Superior temporal gyrus (tissue), 1 donor: ENCODE measurements at regions not wholly inside any gene's neighbourhood (a gene's known extent, or its start where the extent isn't known, plus 50 kb on each side); places are given as distances from the start of the nearest gene placed in this dataset.
A peak's percentile ranks its signal among the peaks of the same experiment; 100 is the strongest.

Experiments used
- DNase-seq: peaks from one replicate; pipeline ENCODE4 v3.0.0-alpha.2; 2016; ENCODE audit errors: extremely low spot score

GRCh38 chr2:56100791-56101312 lies 82.9 kb upstream of the CCDC85A start:
- no peak for DNase-seq

DNA sequence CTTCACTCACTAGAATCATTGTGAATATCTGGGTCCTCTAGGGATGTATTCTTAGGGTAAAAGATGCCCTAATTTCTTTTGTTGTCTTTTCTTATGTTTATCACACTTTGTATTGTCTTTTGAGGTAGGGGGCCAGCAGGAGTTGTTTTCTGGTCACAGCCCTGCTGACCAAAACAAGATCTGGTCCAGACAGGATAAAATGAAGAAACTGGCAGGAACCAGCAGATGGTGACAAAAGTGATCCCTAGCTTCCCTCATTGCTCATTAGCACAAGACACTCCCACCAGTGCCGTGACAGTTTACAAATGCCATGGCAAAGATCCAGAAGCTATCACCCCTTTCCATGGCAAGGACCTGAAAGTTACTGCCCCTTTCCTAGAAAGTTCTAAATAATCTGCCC lies 81.7 kb upstream of the CCDC85A start:
- DNase-seq = no peak

- no peak for DNase-seq
These were observed 80.9 kb upstream of the CCDC85A start for GRCh38 chr2:56102866-56103265.

DNA sequence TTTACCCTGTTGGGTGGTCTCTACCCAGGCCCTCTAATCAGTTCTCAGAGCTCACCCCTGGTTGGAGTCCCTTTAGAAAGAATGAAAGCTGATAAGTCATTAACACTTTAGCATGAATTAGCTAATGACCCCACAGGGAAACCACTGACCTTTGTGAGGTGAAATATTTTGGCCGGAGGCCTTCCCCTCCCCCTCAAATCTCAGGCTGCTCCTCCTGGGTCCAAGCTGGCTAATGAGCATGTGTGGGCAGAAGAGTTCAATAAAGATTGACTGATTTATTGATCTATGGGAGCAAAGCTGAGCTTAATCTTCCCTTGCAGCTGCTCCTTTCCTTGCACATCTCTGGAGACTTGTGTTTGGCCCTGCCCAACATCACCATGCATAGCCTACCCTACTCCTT lies 78.8 kb upstream of the CCDC85A start:
- no peak for DNase-seq

DNA sequence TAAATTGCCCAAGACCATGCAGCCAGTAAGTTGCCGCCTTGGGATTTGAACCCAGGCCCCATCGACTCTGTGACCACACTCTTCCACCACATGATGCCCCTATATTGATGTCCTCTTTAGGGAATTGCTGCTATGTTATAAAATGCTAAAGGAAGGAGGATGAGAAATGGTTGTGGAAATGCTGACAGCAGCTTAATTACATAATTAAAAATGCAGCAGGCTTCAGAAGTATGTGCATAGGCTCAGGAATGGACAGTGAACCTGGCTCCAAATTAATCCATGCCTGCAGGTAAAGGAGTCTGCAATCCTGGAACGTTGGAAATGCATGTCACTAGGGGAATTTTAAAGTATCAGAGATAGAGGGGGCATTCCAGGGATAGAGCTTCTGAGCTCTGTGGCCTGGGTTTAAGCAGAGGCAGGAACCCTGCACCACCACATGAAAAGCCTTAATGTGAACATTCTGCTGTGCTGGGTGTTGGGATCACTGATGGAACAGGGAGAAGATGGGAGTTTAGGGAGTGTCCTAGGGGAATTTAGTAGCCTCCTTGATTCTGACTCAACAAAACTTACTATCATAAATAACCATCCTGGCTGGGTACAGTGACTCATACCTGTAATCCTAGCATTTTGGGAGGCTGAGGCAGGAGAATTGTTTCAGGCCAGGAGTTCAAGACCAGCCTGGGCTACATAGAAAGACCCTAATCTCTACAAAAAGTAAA lies 76.1 kb upstream of the CCDC85A start:
- no peak for DNase-seq

- DNase-seq = no peak
These were observed 75.0 kb upstream of the CCDC85A start for GRCh38 chr2:56108806-56109205.

DNA sequence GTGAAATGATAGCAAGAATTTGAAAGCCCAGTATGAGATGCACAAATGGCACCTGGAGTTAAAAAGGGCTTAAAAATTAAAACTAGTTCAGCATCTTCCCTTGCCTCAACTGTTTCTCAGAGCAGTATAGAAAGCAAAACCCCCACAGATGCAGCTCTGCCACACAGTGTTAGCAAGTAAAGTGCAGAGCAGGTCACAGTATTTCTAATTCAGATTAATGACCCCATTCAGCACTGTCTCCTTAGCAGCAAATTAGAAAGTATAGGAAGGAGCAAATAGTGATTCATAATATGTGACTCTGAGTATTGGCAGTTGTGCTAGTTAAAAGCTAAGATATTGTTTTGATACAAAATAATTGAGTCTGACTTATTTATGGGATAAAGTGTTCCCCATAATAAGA lies 73.8 kb upstream of the CCDC85A start:
- DNase-seq = no peak

- DNase-seq = no peak
These were observed 70.3 kb upstream of the CCDC85A start for GRCh38 chr2:56113382-56113975.

GRCh38 chr2:56117764-56118163 lies 66.0 kb upstream of the CCDC85A start:
- no peak for DNase-seq

GRCh38 chr2:56118474-56118873 lies 65.3 kb upstream of the CCDC85A start:
- DNase-seq = no peak

DNA sequence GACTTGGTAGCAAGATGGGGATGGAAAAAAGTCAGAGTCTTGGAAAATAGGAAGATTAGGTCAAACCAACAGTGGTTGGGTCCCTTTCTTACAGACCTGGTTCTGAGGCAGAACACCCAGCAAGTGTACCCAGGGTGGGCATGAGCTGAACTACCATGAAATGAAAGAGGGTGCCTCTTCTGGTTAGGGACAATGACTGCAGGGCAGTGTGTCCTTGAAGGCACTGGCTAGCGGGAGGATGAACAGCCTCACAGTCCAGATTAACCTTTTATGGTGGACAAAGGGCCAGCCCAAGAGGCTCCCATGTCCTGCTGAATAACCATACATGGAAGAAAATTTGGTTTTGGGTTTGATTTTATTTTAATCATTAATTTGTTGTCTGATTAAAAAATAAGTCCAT lies 61.8 kb upstream of the CCDC85A start:
- DNase-seq = no peak

- no peak for DNase-seq
These were observed 60.3 kb upstream of the CCDC85A start for GRCh38 chr2:56123538-56123937.

DNA sequence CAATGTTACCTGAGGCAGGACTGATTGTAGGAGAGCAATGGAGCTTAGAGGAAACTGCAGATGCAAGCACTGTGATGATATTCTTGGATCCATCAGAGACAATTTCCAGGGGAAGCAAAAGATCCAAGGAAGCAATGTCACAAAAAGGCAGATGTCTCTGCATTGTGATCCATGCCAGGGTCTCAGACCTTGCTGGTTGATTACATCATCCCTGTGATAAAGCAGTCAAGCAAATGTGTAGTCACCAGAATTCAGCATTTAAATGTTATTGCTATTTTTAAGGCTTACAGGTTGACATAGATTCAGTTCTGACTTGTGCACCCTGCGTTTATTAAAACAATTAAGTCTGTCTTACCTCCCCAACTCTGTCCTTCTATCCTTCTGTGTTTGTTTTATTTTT lies 56.8 kb upstream of the CCDC85A start:
- no peak for DNase-seq

GRCh38 chr2:56127463-56128152 lies 56.2 kb upstream of the CCDC85A start:
- peak; percentile 58 for DNase-seq

DNA sequence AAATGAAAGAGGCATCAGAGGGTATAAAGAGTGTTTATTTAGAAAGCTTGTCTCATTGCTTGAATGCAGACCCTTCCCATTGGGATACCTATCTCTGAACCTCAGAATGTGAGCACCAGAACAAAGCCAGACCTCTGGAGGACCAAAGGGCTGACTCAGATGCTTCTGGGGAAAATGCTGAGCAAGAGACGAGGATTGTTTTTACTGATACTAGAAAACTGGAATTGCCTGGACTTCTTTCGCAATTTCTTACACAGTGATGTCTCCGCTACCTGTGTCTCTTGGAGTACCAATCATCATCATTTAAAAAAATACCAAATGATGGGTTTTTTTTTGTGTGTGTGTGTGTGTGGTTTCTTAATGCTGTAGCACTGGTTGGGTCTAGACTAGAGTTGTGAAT lies 55.6 kb upstream of the CCDC85A start:
- no peak for DNase-seq

- DNase-seq = peak; percentile 82
These were observed 53.2 kb upstream of the CCDC85A start for GRCh38 chr2:56130463-56131070.

DNA sequence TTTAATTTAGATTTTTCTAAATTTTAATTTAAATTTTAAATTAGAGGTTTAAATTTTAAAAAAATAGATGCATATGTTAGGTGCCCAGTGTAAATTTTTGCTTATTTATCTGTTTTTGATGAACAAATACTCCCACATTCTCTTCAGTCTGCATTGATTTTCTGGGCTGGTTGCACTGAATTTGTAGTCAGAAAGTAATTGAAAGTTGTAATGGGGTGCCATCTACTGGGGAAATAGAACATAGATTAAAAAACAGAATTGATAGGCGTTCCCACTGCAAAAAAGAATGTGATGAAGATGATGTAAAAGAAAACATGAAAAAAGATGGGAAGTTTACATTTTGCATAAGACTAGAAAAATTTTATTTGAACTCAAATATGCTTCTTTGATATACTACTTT lies 51.7 kb upstream of the CCDC85A start:
- DNase-seq = peak; percentile 90

- DNase-seq = no peak
These were observed 50.3 kb upstream of the CCDC85A start for GRCh38 chr2:56133441-56133840.

DNA sequence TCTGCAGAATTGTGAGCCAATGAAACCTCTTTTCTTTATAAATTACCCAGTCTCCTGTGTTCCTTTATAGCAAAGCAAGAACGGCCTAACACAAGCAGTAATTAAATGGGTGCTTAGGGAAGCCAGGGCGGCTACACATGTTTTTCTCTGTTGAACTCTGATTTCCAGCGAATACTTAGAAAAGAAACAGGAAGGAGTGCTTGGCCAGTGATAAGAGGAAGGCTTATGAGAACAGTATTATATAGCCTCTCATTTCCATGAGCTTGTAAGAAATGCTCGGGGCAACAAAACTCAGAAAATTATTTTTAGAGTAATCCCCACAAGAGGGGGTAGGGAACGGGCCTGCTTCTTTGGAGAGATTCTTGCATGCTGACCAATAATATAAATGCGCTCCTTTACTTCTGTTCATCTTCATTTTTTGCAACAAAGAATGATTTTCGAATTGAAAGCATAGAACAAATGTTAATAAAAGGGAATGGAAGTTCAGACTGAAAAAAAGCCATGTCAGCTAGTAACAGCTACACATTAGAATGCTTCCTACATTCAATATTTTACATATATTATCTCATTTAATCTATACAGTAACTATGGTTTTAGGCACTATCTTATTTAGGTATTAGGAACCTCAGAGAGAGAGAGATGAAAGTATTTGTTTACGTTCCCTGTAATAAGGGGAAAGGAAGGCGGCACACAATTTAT lies 49.7 kb upstream of the CCDC85A start:
- DNase-seq = no peak
